ENCODE measurements at regions not wholly inside any gene's neighbourhood (a gene's known extent, or its start where the extent isn't known, plus 50 kb on each side); places are given as distances from the start of the nearest gene placed in this dataset.

- H4K20me1 ChIP-seq (ENCODE audit: insufficient read depth, low read length) = no peaks in the 10 kb centered on the region
- no peak overlapping the region for H2AFZ ChIP-seq (ENCODE audit: low read length)
- no peaks in the 10 kb centered on the region for H3K9me2 ChIP-seq (ENCODE audit: low read depth, low read length)
- TF ChIP-seq CTCF (IDR thresholded peaks at IDR 0.05; ENCODE audit: low read length) (no peak), EZH2 (IDR thresholded peaks at IDR 0.05; ENCODE audit: borderline replicate concordance, low read length) (no peak)
- H3K9ac ChIP-seq (ENCODE audit: low read length) = no peak overlapping the region
- H3K79me2 ChIP-seq (ENCODE audit: insufficient read depth, low read length) = no peaks in the 10 kb centered on the region
- no peaks in the 10 kb centered on the region for H3F3A ChIP-seq (ENCODE audit: insufficient read depth, low read length)
- H3K4me1 ChIP-seq (ENCODE audit: insufficient read depth, low read length, severe bottlenecking) = no peaks in the 10 kb centered on the region
- no peak overlapping the region for H3K4me3 ChIP-seq (ENCODE audit: low read depth, low read length, poor library complexity, severe bottlenecking)
- H3K36me3 ChIP-seq (ENCODE audit: insufficient read depth, low read length) = no peaks in the 10 kb centered on the region
- no peaks in the 10 kb centered on the region for H3K9me3 ChIP-seq (ENCODE audit: low read length)
- H3K4me2 ChIP-seq (ENCODE audit: low read length) = no peak overlapping the region
- no peak overlapping the region for H3K27ac ChIP-seq (ENCODE audit: low read depth, low read length, poor library complexity, severe bottlenecking)
- no peaks in the 10 kb centered on the region for H3K27me3 ChIP-seq (ENCODE audit: insufficient read depth, low read length)
Observed at GRCh38 chr11:45538939-45539338, 126.5 kb downstream of the CHST1 start.

- Histone ChIP-seq H4K20me1 (ENCODE audit: insufficient read depth, low read length) (no peaks in the 10 kb centered on the region), H3K4me2 (ENCODE audit: low read length) (no peak overlapping the region), H3K27ac (ENCODE audit: low read depth, low read length, poor library complexity, severe bottlenecking) (no peak overlapping the region), H3K36me3 (ENCODE audit: insufficient read depth, low read length) (no peaks in the 10 kb centered on the region), H3F3A (ENCODE audit: insufficient read depth, low read length) (no peaks in the 10 kb centered on the region), H3K27me3 (ENCODE audit: insufficient read depth, low read length) (no peaks in the 10 kb centered on the region), H3K79me2 (ENCODE audit: insufficient read depth, low read length) (no peaks in the 10 kb centered on the region), H3K9me3 (ENCODE audit: low read length) (no peaks in the 10 kb centered on the region), H3K4me1 (ENCODE audit: insufficient read depth, low read length, severe bottlenecking) (no peaks in the 10 kb centered on the region), H3K9me2 (ENCODE audit: low read depth, low read length) (no peaks in the 10 kb centered on the region), H3K4me3 (ENCODE audit: low read depth, low read length, poor library complexity, severe bottlenecking) (no peak overlapping the region), H3K9ac (ENCODE audit: low read length) (no peak overlapping the region), H2AFZ (ENCODE audit: low read length) (no peak overlapping the region)
- TF ChIP-seq CTCF (IDR thresholded peaks at IDR 0.05; ENCODE audit: low read length) (no peak), EZH2 (IDR thresholded peaks at IDR 0.05; ENCODE audit: borderline replicate concordance, low read length) (no peak)
Observed at GRCh38 chr11:45538363-45538762, 127.1 kb downstream of the CHST1 start.

- no peak overlapping the region for H3K4me2 ChIP-seq (ENCODE audit: low read length)
- H3K4me1 ChIP-seq (ENCODE audit: insufficient read depth, low read length, severe bottlenecking) = no peaks in the 10 kb centered on the region
- H3K9me2 ChIP-seq (ENCODE audit: low read depth, low read length) = no peaks in the 10 kb centered on the region
- TF ChIP-seq CTCF (IDR thresholded peaks at IDR 0.05; ENCODE audit: low read length) (no peak), EZH2 (IDR thresholded peaks at IDR 0.05; ENCODE audit: borderline replicate concordance, low read length) (no peak)
- no peak overlapping the region for H3K9ac ChIP-seq (ENCODE audit: low read length)
- no peak overlapping the region for H3K4me3 ChIP-seq (ENCODE audit: low read depth, low read length, poor library complexity, severe bottlenecking)
- H3K79me2 ChIP-seq (ENCODE audit: insufficient read depth, low read length) = no peaks in the 10 kb centered on the region
- no peaks in the 10 kb centered on the region for H3K27me3 ChIP-seq (ENCODE audit: insufficient read depth, low read length)
- no peak overlapping the region for H3K27ac ChIP-seq (ENCODE audit: low read depth, low read length, poor library complexity, severe bottlenecking)
- H3K9me3 ChIP-seq (ENCODE audit: low read length) = no peaks in the 10 kb centered on the region
- H2AFZ ChIP-seq (ENCODE audit: low read length) = no peak overlapping the region
- H4K20me1 ChIP-seq (ENCODE audit: insufficient read depth, low read length) = no peaks in the 10 kb centered on the region
- no peaks in the 10 kb centered on the region for H3F3A ChIP-seq (ENCODE audit: insufficient read depth, low read length)
- no peaks in the 10 kb centered on the region for H3K36me3 ChIP-seq (ENCODE audit: insufficient read depth, low read length)
Observed at GRCh38 chr11:45537614-45538013, 127.8 kb downstream of the CHST1 start.
